ENCODE measurements at regions not wholly inside any gene's neighbourhood (a gene's known extent, or its start where the extent isn't known, plus 50 kb on each side); places are given as distances from the start of the nearest gene placed in this dataset.
A peak's percentile ranks its signal among the peaks of the same experiment; 100 is the strongest.

GRCh38 chr10:60728056-60728455 lies 50.2 kb upstream of the CDK1 start:
- no peak for DNase-seq (ENCODE audit: low read depth, low spot score)

- DNase-seq (ENCODE audit: low read depth, low spot score) = no peak
These were observed 52.0 kb upstream of the CDK1 start for GRCh38 chr10:60726257-60726656.

GRCh38 chr10:60722623-60723022 lies 55.7 kb upstream of the CDK1 start:
- no peak for DNase-seq (ENCODE audit: low read depth, low spot score)

GRCh38 chr10:60719721-60720120 lies 58.6 kb upstream of the CDK1 start:
- no peak for DNase-seq (ENCODE audit: low read depth, low spot score)

GRCh38 chr10:60718886-60719285 lies 59.4 kb upstream of the CDK1 start:
- no peak for DNase-seq (ENCODE audit: low read depth, low spot score)

- no peak for DNase-seq (ENCODE audit: low read depth, low spot score)
These were observed 60.4 kb upstream of the CDK1 start for GRCh38 chr10:60717852-60718251.

- no peak for DNase-seq (ENCODE audit: low read depth, low spot score)
These were observed 64.0 kb upstream of the CDK1 start for GRCh38 chr10:60714233-60714632.

GRCh38 chr10:60711496-60711895 lies 66.8 kb upstream of the CDK1 start:
- DNase-seq (ENCODE audit: low read depth, low spot score) = no peak

- DNase-seq (ENCODE audit: low read depth, low spot score) = no peak
These were observed 68.2 kb upstream of the CDK1 start for GRCh38 chr10:60710041-60710440.

- no peak for DNase-seq (ENCODE audit: low read depth, low spot score)
These were observed 69.6 kb upstream of the CDK1 start for GRCh38 chr10:60708666-60709065.

GRCh38 chr10:60707841-60708240 lies 70.4 kb upstream of the CDK1 start:
- DNase-seq (ENCODE audit: low read depth, low spot score) = no peak

GRCh38 chr10:60706146-60706545 lies 72.1 kb upstream of the CDK1 start:
- no peak for DNase-seq (ENCODE audit: low read depth, low spot score)

- DNase-seq (ENCODE audit: low read depth, low spot score) = no peak
These were observed 72.9 kb upstream of the CDK1 start for GRCh38 chr10:60705376-60705775.

GRCh38 chr10:60704471-60704870 lies 73.8 kb upstream of the CDK1 start:
- DNase-seq (ENCODE audit: low read depth, low spot score) = peak; percentile 0

- DNase-seq (ENCODE audit: low read depth, low spot score) = no peak
These were observed 74.8 kb upstream of the CDK1 start for GRCh38 chr10:60703266-60704041.

- DNase-seq (ENCODE audit: low read depth, low spot score) = no peak
These were observed 90.6 kb upstream of the CDK1 start for GRCh38 chr10:60687679-60688078.

GRCh38 chr10:60684091-60684490 lies 94.2 kb upstream of the CDK1 start:
- DNase-seq (ENCODE audit: low read depth, low spot score) = no peak

- no peak for DNase-seq (ENCODE audit: low read depth, low spot score)
These were observed 97.2 kb upstream of the CDK1 start for GRCh38 chr10:60681103-60681502.

- no peak for DNase-seq (ENCODE audit: low read depth, low spot score)
These were observed 98.8 kb upstream of the CDK1 start for GRCh38 chr10:60679388-60679990.

GRCh38 chr10:60678978-60679377 lies 99.3 kb upstream of the CDK1 start:
- no peak for DNase-seq (ENCODE audit: low read depth, low spot score)

- DNase-seq (ENCODE audit: low read depth, low spot score) = no peak
These were observed 100.6 kb upstream of the CDK1 start for GRCh38 chr10:60677531-60678129.

- no peak for DNase-seq (ENCODE audit: low read depth, low spot score)
These were observed 103.0 kb upstream of the CDK1 start for GRCh38 chr10:60675236-60675635.

GRCh38 chr10:60669501-60669900 lies 108.8 kb upstream of the CDK1 start:
- DNase-seq (ENCODE audit: low read depth, low spot score) = no peak

Data from pulmonary artery endothelial cell (primary cell).